ENCODE measurements at regions not wholly inside any gene's neighbourhood (a gene's known extent, or its start where the extent isn't known, plus 50 kb on each side); places are given as distances from the start of the nearest gene placed in this dataset.

GRCh38 chr20:10824750-10825500 is 151.1 kb upstream of the JAG1 start:
- no peak overlapping the region for H3K4me3 ChIP-seq (ENCODE audit: low read depth, low read length, poor library complexity, severe bottlenecking)
- H3K79me2 ChIP-seq (ENCODE audit: insufficient read depth, low read depth, low read length), result no peaks in the 10 kb centered on the region
- BruUV-seq (replicated peaks), result no TSS peak
- H3K9me2 ChIP-seq (ENCODE audit: insufficient read depth, low read length), result no peaks in the 10 kb centered on the region
- H3K27ac ChIP-seq (ENCODE audit: low read depth, low read length, poor library complexity, severe bottlenecking), result no peak overlapping the region
- ChIA-PET CTCF (ENCODE audit: unreplicated experiment) (no interaction called here), POLR2A (no interaction called here)
- no peak for DNase-seq (ENCODE audit: low spot score)
- no peaks in the 10 kb centered on the region for H3K36me3 ChIP-seq (ENCODE audit: insufficient read depth, low read length)
- no peak overlapping the region for H3K4me2 ChIP-seq (ENCODE audit: low read length)
- H3K9me3 ChIP-seq (ENCODE audit: low read length), result no peaks in the 10 kb centered on the region
- TF ChIP-seq CTCF (conservative IDR thresholded peaks at IDR 0.05; ENCODE audit: low read length), result no peak
- TF ChIP-seq EZH2phosphoT487 (IDR thresholded peaks at IDR 0.05; ENCODE audit: borderline replicate concordance, low read depth, low read length), result no peak
- no peak overlapping the region for H2AFZ ChIP-seq (ENCODE audit: low read length)
- no peaks in the 10 kb centered on the region for H3K4me1 ChIP-seq (ENCODE audit: insufficient read depth, low read length, poor library complexity, severe bottlenecking)
- no peaks in the 10 kb centered on the region for H4K20me1 ChIP-seq (ENCODE audit: insufficient read depth, low read length)
- intact Hi-C loops (cut with micrococcal nuclease; ENCODE audit: unreplicated experiment), result no loop called here

- POLR2A ChIA-PET, result no interaction called here
- Histone ChIP-seq H3K36me3 (ENCODE audit: insufficient read depth, low read length) (no peaks in the 10 kb centered on the region), H2AFZ (ENCODE audit: low read length) (no peak overlapping the region), H3K79me2 (ENCODE audit: insufficient read depth, low read depth, low read length) (no peaks in the 10 kb centered on the region), H3K27ac (ENCODE audit: low read depth, low read length, poor library complexity, severe bottlenecking) (no peak overlapping the region), H3K9me3 (ENCODE audit: low read length) (no peaks in the 10 kb centered on the region), H3K9me2 (ENCODE audit: insufficient read depth, low read length) (no peaks in the 10 kb centered on the region), H3K4me1 (ENCODE audit: insufficient read depth, low read length, poor library complexity, severe bottlenecking) (no peaks in the 10 kb centered on the region), H3K4me2 (ENCODE audit: low read length) (no peak overlapping the region), H4K20me1 (ENCODE audit: insufficient read depth, low read length) (no peaks in the 10 kb centered on the region), H3K4me3 (ENCODE audit: low read depth, low read length, poor library complexity, severe bottlenecking) (no peak overlapping the region)
- no TSS peak for BruUV-seq (replicated peaks)
- intact Hi-C loops (cut with micrococcal nuclease; ENCODE audit: unreplicated experiment), result no loop called here
- CTCF ChIA-PET (ENCODE audit: unreplicated experiment), result no interaction called here
- DNase-seq (ENCODE audit: low spot score), result no peak
- TF ChIP-seq CTCF (conservative IDR thresholded peaks at IDR 0.05; ENCODE audit: low read length), result no peak
- no peak for TF ChIP-seq EZH2phosphoT487 (IDR thresholded peaks at IDR 0.05; ENCODE audit: borderline replicate concordance, low read depth, low read length)
These were observed 152.3 kb upstream of the JAG1 start for GRCh38 chr20:10826111-10826510.

GRCh38 chr20:10828180-10828579 is 154.4 kb upstream of the JAG1 start:
- no peak for DNase-seq (ENCODE audit: low spot score)
- Histone ChIP-seq H3K9me3 (ENCODE audit: low read length) (no peaks in the 10 kb centered on the region), H3K27ac (ENCODE audit: low read depth, low read length, poor library complexity, severe bottlenecking) (no peak overlapping the region), H2AFZ (ENCODE audit: low read length) (no peak overlapping the region), H3K9me2 (ENCODE audit: insufficient read depth, low read length) (no peaks in the 10 kb centered on the region), H4K20me1 (ENCODE audit: insufficient read depth, low read length) (no peaks in the 10 kb centered on the region), H3K4me1 (ENCODE audit: insufficient read depth, low read length, poor library complexity, severe bottlenecking) (no peaks in the 10 kb centered on the region), H3K4me2 (ENCODE audit: low read length) (no peak overlapping the region), H3K4me3 (ENCODE audit: low read depth, low read length, poor library complexity, severe bottlenecking) (no peak overlapping the region), H3K79me2 (ENCODE audit: insufficient read depth, low read depth, low read length) (no peaks in the 10 kb centered on the region), H3K36me3 (ENCODE audit: insufficient read depth, low read length) (no peaks in the 10 kb centered on the region)
- no TSS peak for BruUV-seq (replicated peaks)
- ChIA-PET CTCF (ENCODE audit: unreplicated experiment) (no interaction called here), POLR2A (interaction anchor here (0.6 to 0.8 kb wide), 2 partner anchors 448 to 1821 kb away, joined by 3 to 4 read pairs; no protein-coding TSS in a partner anchor)
- TF ChIP-seq EZH2phosphoT487 (IDR thresholded peaks at IDR 0.05; ENCODE audit: borderline replicate concordance, low read depth, low read length) (no peak), CTCF (conservative IDR thresholded peaks at IDR 0.05; ENCODE audit: low read length) (no peak)
- intact Hi-C loops (cut with micrococcal nuclease; ENCODE audit: unreplicated experiment), result no loop called here
